ENCODE measurements at regions not wholly inside any gene's neighbourhood (a gene's known extent, or its start where the extent isn't known, plus 50 kb on each side); places are given as distances from the start of the nearest gene placed in this dataset.

DNA sequence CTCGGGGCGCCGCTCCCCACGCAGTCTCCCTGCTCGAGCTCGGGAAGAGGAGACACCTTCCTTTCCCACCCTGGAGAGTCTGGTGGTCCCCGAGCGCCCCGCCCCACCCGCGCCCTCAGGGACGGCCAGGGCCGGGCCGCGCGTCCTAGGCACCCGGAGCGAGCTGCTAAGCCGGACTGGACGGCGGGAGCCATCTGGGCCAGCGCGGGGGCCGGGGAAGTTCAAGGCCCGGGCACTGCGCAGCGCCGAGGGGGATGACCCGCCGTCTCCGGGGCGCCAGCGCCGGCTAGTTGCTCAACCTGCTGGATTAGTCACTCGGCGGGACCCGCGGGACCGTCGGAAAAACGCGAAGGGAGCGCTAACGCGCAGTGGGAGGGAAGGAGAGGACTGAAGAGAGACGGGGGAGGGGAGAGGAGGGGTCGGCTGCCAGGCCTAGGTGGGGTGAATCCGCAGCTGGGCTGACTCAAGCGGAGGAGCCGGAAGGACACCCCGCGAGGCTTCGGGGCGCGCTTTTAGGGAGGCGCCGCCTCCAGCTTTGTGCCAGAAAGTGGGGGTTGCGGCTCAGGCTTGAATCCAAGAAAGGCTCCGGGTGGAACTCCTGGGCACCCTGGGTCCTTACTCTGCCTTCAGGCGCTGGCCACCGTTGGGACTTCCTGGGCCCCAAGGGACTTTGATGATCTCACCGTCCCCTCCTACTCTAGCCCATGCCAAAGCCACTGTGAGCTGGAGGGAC is 75.7 kb upstream of the FOXP4 start:
- Histone ChIP-seq H3K4me3 (peak overlapping the region in 1 of 2 donors; percentile 22), H3K27ac (no peak overlapping the region), H3K27me3 (peaks cover 51% of the 10 kb centered on the region), H3K4me1 (peaks cover 0 to 17% (median 7%) of the 10 kb centered on the region in 3 donors), H3K36me3 (no peaks in the 10 kb centered on the region), H3K9me3 (no peaks in the 10 kb centered on the region)
- 53 to 80% methylated on average over 2 to 6 of the region's 62 CpGs for WGBS, 2 donors (ENCODE audit: low coverage in 1 of 2)
- TF ChIP-seq EP300 (IDR thresholded peaks at IDR 0.05) = no peak
- TF ChIP-seq, protein P1, sequence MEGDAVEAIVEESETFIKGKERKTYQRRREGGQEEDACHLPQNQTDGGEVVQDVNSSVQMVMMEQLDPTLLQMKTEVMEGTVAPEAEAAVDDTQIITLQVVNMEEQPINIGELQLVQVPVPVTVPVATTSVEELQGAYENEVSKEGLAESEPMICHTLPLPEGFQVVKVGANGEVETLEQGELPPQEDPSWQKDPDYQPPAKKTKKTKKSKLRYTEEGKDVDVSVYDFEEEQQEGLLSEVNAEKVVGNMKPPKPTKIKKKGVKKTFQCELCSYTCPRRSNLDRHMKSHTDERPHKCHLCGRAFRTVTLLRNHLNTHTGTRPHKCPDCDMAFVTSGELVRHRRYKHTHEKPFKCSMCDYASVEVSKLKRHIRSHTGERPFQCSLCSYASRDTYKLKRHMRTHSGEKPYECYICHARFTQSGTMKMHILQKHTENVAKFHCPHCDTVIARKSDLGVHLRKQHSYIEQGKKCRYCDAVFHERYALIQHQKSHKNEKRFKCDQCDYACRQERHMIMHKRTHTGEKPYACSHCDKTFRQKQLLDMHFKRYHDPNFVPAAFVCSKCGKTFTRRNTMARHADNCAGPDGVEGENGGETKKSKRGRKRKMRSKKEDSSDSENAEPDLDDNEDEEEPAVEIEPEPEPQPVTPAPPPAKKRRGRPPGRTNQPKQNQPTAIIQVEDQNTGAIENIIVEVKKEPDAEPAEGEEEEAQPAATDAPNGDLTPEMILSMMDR (IDR thresholded peaks at IDR 0.05) = no peak
- TF ChIP-seq POLR2AphosphoS5 (IDR thresholded peaks at IDR 0.05) = no peak
- peak; percentile 69 for ATAC-seq

DNA sequence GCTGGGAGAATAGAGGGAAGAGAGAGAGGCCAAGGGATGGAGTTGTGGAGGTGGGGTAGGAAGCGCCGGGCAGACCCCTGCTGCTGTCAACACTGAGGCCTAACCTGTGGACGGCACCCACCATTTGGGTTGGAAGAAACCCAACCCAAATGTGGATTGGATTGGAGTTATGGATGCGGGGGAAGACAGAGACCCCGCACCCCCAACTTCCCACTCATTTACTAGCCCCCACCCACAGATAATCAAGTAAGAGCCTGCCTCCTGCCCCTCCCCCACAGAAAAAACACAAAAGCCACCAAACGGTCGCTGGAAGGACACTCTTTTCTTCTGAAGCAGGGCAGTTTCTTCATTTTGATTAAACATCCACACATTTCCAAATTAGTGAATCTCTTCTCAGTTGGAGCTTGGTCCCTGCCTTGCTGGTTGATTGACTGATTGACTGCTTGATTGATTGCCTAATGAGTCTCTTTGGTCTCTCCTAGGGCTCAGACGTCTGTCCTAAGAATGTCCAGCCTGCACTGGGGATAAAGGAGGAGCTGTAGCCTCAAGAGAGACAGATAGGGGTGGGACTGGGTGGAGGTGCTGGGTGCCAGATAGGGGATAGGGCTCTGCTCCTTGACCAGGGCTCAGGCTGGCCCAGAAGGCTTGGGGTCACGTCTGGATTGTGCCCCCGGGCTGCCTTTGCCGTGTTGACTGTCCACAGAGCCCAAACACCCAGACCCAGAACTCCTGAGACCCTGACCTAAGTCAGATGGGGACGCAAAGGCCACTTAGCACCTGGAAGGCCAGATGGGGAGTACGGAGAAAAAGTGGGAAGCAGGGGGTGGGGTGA is 74.9 kb upstream of the FOXP4 start:
- 72 to 90% methylated on average over 5 to 6 of the region's 13 CpGs for WGBS, 2 donors (ENCODE audit: low coverage in 1 of 2)

DNA sequence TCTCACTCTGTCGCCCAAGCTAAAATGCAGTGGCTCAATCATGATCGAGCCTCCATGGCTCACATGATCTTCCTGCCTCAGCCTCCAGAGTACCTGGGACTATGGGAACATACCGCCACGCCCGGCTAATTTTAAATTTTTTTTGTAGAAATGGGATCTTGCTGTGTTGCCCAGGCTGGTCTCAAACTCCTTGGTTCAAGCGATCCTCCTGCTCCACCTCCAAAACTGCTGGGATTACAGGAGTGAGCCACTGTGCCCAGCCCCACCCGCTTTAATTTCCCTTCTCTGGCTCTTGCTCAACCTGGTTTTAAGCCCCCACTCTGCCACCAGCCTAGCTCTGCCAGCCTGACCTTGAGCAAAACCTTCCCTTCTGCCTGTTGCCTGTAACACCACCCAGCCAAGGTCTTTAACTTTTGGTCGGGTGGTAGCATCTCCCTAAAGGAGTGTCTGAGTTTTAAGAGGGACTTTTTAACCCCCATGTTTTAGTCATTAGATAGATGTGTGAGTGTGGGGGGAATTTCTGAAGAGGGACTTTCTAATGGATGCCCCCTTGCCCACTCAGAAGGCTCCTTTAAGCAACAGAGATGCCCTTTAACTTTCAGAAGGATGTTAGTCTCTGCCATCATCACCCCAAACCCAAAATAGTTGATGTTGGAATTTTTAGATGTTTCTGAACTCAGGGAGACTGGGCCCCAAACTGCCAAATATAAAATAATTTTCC is 71.8 kb upstream of the FOXP4 start:
- H3K36me3 ChIP-seq = no peaks in the 10 kb centered on the region
- H3K4me3 ChIP-seq = no peak overlapping the region
- 86 to 90% methylated on average over 2 to 3 of the region's 8 CpGs for WGBS, 2 donors (ENCODE audit: low coverage in 1 of 2)
- H3K9me3 ChIP-seq = no peaks in the 10 kb centered on the region
- TF ChIP-seq, protein P1 (IDR thresholded peaks at IDR 0.05) = no peak
- no peak for TF ChIP-seq EP300 (IDR thresholded peaks at IDR 0.05)
- no peak for TF ChIP-seq POLR2A (IDR thresholded peaks at IDR 0.05)
- ATAC-seq = no peak
- H3K4me1 ChIP-seq = peaks cover 0 to 17% (median 7%) of the 10 kb centered on the region in 3 donors
- peaks cover 33% of the 10 kb centered on the region for H3K27me3 ChIP-seq
- no peak overlapping the region for H3K27ac ChIP-seq

More for the DNA sequence above, 74.9 kb upstream of the FOXP4 start:
- Histone ChIP-seq H3K27ac (no peak overlapping the region), H3K36me3 (no peaks in the 10 kb centered on the region), H3K9me3 (no peaks in the 10 kb centered on the region), H3K27me3 (peaks cover 46% of the 10 kb centered on the region), H3K4me1 (peaks cover 0 to 17% (median 7%) of the 10 kb centered on the region in 3 donors), H3K4me3 (no peak overlapping the region)
- ATAC-seq = no peak
- TF ChIP-seq, protein P1 (IDR thresholded peaks at IDR 0.05) = no peak
- TF ChIP-seq POLR2A (IDR thresholded peaks at IDR 0.05) = no peak
- TF ChIP-seq EP300 (IDR thresholded peaks at IDR 0.05) = no peak
- no peak for TF ChIP-seq POLR2AphosphoS5 (IDR thresholded peaks at IDR 0.05)

DNA sequence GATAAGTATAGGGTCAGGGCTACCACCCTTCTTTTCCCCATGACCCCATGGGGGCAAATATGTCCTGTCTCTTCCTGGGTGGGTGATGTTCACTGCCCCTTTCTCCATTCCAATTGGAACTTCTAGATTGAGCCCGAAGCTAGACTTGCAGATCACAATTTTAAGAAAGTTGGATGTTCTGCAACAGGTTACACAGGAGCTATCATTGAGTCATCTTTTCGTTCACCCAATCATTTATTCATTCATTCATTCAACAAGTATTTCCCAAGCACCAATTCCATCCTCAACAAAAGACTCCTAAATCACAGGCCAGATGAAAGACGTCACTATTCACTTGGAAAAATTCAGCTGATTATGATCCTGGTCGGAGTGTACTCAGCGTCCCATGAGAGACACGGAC is 71.0 kb upstream of the FOXP4 start:
- Histone ChIP-seq H3K9me3 (no peaks in the 10 kb centered on the region), H3K27me3 (peaks cover 25% of the 10 kb centered on the region), H3K27ac (no peak overlapping the region), H3K4me1 (peaks cover 0 to 9% (median 2%) of the 10 kb centered on the region in 3 donors), H3K36me3 (no peaks in the 10 kb centered on the region), H3K4me3 (no peak overlapping the region)
- no peak for ATAC-seq
- WGBS, 2 donors (ENCODE audit: low coverage in 1 of 2) = 68 to 69% methylated on average over 5 to 6 of the region's 6 CpGs
- TF ChIP-seq, protein P1 (IDR thresholded peaks at IDR 0.05) = no peak
- TF ChIP-seq EP300 (IDR thresholded peaks at IDR 0.05) = no peak
- no peak for TF ChIP-seq POLR2A (IDR thresholded peaks at IDR 0.05)
- TF ChIP-seq POLR2AphosphoS5 (IDR thresholded peaks at IDR 0.05) = no peak

Measured in gastroesophageal sphincter (tissue), 4 donors.